Nephron (organoid): ENCODE measurements at regions not wholly inside any gene's neighbourhood (a gene's known extent, or its start where the extent isn't known, plus 50 kb on each side); places are given as distances from the start of the nearest gene placed in this dataset.

Source experiments
- H3K27ac Mint-ChIP-seq, 3 experiments: 2 replicates each; pipeline ENCODE4 v1.8.0; 2020; ENCODE audit warnings: mixed read lengths in 3 of 3, mild to moderate bottlenecking in 2 of 3, moderate library complexity in 1 of 3
- H3K27me3 Mint-ChIP-seq: 2 replicates; pipeline ENCODE4 v1.8.0; 2021; ENCODE audit warnings: low read depth, mild to moderate bottlenecking, moderate library complexity, mixed read lengths
- H3K36me3 Mint-ChIP-seq: 2 replicates; pipeline ENCODE4 v1.8.0; 2020; ENCODE audit warnings: low read depth, mixed read lengths
- H3K4me1 Mint-ChIP-seq: 2 replicates; pipeline ENCODE4 v1.8.0; 2020; ENCODE audit warnings: mixed read lengths
- H3K4me3 Mint-ChIP-seq, 3 experiments: 2 replicates each; pipeline ENCODE4 v1.8.0; 2020; ENCODE audit warnings: mild to moderate bottlenecking in 3 of 3, mixed read lengths in 3 of 3, moderate library complexity in 2 of 3
- H3K9me3 Mint-ChIP-seq: 2 replicates; pipeline ENCODE4 v1.8.0; 2020; ENCODE audit warnings: mixed read lengths
- CTCF ChIP-seq, 3 experiments: fragments of 200-600 bp; sonication (generic); IDR thresholded peaks; one replicate each; pipeline ENCODE4 v1.5.0; 2021; ENCODE audit warnings: antibody characterized with exemption in 3 of 3; ENCODE audit not compliant: unreplicated experiment in 3 of 3

GRCh38 chr1:4513685-4514084 is 140.7 kb upstream of the AJAP1 start:
- peak overlapping the region in 2 of 3 experiments; percentile 97 to 98 for H3K27ac Mint-ChIP-seq
- H3K27me3 Mint-ChIP-seq = peaks cover 27% of the 10 kb centered on the region

GRCh38 chr1:4515727-4516289 is 138.6 kb upstream of the AJAP1 start:
- Mint-ChIP-seq H3K4me1 (peaks cover 66% of the 10 kb centered on the region), H3K9me3 (no peaks in the 10 kb centered on the region), H3K36me3 (no peaks in the 10 kb centered on the region), H3K27me3 (peaks cover 21% of the 10 kb centered on the region), H3K27ac (peak overlapping the region in 2 of 3 experiments; percentile 60 to 98), H3K4me3 (no peak overlapping the region)
- TF ChIP-seq CTCF (IDR thresholded peaks at IDR 0.05; ENCODE audit: unreplicated experiment in 3 of 3) = no peak

More at GRCh38 chr1:4513685-4514084, 140.7 kb upstream of the AJAP1 start:
- no peak for TF ChIP-seq CTCF (IDR thresholded peaks at IDR 0.05; ENCODE audit: unreplicated experiment in 3 of 3)
- Mint-ChIP-seq H3K4me3 (peak overlapping the region in 1 of 3 experiments; percentile 36), H3K36me3 (no peaks in the 10 kb centered on the region), H3K9me3 (no peaks in the 10 kb centered on the region), H3K4me1 (peaks cover 78% of the 10 kb centered on the region)

- H3K27ac Mint-ChIP-seq = no peak overlapping the region
- peaks cover 22% of the 10 kb centered on the region for H3K27me3 Mint-ChIP-seq
- H3K4me3 Mint-ChIP-seq = no peak overlapping the region
- H3K4me1 Mint-ChIP-seq = peaks cover 58% of the 10 kb centered on the region
- no peaks in the 10 kb centered on the region for H3K36me3 Mint-ChIP-seq
- TF ChIP-seq CTCF (IDR thresholded peaks at IDR 0.05; ENCODE audit: unreplicated experiment in 3 of 3) = no peak
- no peaks in the 10 kb centered on the region for H3K9me3 Mint-ChIP-seq
Observed at GRCh38 chr1:4516596-4516995, 137.8 kb upstream of the AJAP1 start.

- no peak for TF ChIP-seq CTCF (IDR thresholded peaks at IDR 0.05; ENCODE audit: unreplicated experiment in 3 of 3)
- H3K36me3 Mint-ChIP-seq = no peaks in the 10 kb centered on the region
- peaks cover 50% of the 10 kb centered on the region for H3K4me1 Mint-ChIP-seq
- H3K9me3 Mint-ChIP-seq = no peaks in the 10 kb centered on the region
- peaks cover 22% of the 10 kb centered on the region for H3K27me3 Mint-ChIP-seq
- no peak overlapping the region for H3K4me3 Mint-ChIP-seq
- H3K27ac Mint-ChIP-seq = peak overlapping the region in 1 of 3 experiments; percentile 17
Observed at GRCh38 chr1:4517186-4517954, 137.0 kb upstream of the AJAP1 start.

GRCh38 chr1:4518621-4519020 is 135.8 kb upstream of the AJAP1 start:
- no peaks in the 10 kb centered on the region for H3K36me3 Mint-ChIP-seq
- H3K27me3 Mint-ChIP-seq = peaks cover 27% of the 10 kb centered on the region
- peaks cover 38% of the 10 kb centered on the region for H3K4me1 Mint-ChIP-seq
- no peak overlapping the region for H3K27ac Mint-ChIP-seq
- H3K9me3 Mint-ChIP-seq = no peaks in the 10 kb centered on the region
- no peak overlapping the region for H3K4me3 Mint-ChIP-seq
- no peak for TF ChIP-seq CTCF (IDR thresholded peaks at IDR 0.05; ENCODE audit: unreplicated experiment in 3 of 3)
